LNCAP (cell line): ENCODE measurements at regions not wholly inside any gene's neighbourhood (a gene's known extent, or its start where the extent isn't known, plus 50 kb on each side); places are given as distances from the start of the nearest gene placed in this dataset.

Experiments used
- TF ChIP-seq, protein P1 (sequence below): fragments of 450-650 bp; IDR thresholded peaks from 2 replicates; pipeline ENCODE4 v1.5.1; 2017; ENCODE audit warnings: mild to moderate bottlenecking

GRCh38 chr15:31867536-31868442 is 162.5 kb upstream of the CHRNA7 start:
- TF ChIP-seq, protein P1, sequence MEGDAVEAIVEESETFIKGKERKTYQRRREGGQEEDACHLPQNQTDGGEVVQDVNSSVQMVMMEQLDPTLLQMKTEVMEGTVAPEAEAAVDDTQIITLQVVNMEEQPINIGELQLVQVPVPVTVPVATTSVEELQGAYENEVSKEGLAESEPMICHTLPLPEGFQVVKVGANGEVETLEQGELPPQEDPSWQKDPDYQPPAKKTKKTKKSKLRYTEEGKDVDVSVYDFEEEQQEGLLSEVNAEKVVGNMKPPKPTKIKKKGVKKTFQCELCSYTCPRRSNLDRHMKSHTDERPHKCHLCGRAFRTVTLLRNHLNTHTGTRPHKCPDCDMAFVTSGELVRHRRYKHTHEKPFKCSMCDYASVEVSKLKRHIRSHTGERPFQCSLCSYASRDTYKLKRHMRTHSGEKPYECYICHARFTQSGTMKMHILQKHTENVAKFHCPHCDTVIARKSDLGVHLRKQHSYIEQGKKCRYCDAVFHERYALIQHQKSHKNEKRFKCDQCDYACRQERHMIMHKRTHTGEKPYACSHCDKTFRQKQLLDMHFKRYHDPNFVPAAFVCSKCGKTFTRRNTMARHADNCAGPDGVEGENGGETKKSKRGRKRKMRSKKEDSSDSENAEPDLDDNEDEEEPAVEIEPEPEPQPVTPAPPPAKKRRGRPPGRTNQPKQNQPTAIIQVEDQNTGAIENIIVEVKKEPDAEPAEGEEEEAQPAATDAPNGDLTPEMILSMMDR = peak; percentile 84

DNA sequence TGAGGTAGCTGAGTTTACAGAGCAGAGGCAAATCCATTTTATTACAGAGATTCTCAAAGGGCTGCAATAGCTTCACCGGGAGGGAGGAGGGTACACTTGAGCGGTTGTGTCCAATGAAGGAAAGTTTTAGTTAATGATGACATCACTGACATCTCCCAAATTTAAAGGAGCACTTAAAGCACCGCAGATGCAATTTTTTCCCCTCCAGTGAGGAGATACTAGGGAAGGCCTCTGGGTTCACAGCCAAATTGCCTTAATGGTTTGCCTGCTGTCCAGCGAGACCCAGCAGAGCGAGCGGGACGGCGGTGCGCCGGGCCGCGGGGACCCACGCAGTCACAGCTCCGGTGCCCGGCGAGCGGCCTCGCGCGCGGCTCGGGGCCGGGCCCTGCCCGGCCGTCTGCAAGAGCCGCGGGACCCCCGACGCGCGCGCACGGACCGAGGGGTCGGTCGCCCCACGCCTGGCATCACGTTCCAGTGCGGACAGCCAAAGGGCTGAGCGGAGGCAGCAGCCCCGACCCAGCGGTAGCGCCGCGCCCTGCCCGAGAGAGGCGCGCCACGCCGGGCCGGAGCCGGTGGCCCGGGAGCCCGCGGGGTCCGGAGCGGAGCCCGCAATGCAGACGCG is 160.5 kb upstream of the CHRNA7 start:
- TF ChIP-seq, protein P1 = no peak

DNA sequence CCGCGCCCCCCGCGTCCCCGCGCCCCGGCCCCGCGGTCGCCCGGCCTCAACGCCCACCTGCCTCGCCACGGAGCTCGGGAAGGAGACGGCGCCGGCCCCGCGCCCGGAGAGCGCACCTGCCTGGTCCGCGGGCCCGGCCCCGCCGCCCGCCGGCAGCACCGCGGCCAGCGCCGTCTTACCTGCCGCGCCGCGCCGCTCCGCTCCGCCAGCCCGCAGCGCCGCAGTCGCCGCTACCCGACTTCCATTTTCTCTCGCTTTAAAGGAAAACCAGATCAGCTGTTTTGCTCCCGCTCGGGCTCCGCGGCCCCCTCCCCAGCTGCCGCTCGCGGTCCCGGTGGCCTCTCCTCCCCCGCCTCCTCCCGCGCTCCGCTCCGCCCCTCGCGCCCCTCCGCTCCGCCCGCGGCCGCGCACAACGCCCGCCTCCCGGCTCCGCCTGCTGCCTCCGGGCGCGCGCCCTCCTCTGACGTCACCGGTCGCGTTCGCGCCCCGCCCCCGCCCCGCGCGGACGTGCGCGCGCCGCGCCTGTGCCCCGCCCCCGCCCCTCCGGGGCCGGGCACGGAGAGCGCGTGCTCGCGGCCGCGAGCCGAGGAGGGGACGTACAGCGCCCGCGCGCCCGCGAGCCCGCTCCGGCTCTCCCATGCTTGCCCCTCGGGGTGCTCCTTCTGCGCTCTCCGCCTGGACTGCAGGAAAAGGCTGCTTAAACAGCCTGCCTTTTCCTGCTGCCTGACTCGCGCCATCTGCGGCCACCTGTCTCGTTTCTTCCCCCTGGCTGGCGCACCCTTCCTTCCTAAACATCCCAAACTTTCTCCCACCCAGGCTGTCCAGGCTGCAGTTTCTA is 159.8 kb upstream of the CHRNA7 start, which contains the start of gene OTUD7A:
TSS of gene OTUD7A (minus strand) at position 346 of the 838 bp plus-strand sequence.
- TF ChIP-seq, protein P1 = no peak

DNA sequence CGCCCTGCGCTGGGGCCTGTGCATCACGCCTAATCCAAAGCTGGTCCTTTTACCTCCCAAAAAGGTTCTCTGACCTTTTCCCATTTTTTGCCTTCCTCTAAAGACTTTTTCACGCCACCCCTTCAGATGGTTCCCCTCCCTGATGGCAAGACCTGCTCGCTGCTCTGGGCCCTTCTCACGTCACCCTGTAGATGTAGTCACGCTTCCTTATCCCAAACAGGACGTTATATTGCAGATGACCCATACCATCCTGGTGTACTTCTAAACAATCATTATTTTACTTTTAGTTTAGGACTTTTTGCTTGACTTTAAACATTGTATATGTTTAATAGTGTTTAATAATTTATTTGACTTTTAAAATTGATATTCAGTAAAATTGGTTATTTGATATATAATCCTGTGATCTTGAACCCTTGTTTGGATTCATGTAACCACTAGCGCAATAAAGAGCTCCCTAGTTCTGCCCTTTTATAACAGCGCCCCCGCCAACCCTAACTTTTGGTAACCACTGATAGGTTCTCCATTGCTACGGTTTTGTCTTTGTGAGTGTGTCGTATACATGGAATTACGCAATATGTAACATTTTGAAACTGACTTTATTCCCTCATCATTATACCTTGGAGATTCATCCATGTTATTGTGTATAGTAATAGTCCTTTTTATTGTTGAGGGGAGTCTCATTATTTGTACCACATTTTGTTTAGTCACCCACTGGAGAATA is 159.0 kb upstream of the CHRNA7 start:
- TF ChIP-seq, protein P1 = no peak

DNA sequence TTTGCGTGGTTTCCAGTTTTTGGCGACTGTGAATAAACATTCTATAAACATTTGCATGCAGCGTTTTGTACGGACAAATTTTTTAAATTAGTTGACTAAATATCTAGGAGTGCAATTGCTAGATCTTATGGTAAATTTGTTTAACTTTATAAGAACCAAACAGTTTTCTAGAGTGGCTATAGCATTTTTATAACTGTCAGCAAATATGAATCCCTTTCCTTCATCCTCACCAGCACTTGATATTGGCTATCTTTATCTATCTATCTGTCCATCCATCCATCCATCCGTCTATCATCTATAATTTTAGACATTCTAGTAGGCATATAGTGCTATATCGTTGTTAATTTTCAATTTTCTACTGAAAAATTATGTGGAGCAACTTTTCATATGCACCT is 158.4 kb upstream of the CHRNA7 start:
- TF ChIP-seq, protein P1 = no peak

GRCh38 chr15:31887246-31887645 is 143.1 kb upstream of the CHRNA7 start:
- TF ChIP-seq, protein P1 = no peak

DNA sequence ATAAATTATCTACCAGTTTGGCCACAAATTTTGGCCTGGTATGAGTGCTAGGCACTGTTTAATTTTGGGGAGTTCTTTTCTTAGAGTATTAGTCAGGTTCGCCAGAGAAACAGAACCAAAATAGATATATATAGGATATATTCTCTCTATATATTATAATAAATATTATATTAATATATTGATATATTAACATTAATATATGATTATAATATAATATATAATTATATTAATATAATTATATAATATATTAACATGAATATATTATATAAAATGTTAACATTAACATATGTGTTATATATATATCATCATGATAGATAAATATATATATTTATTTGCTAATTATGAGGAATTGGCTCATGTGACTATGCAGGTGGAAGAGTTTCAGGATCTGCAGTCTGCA is 137.8 kb upstream of the CHRNA7 start:
- TF ChIP-seq, protein P1 = no peak
